ENCODE measurements at regions not wholly inside any gene's neighbourhood (a gene's known extent, or its start where the extent isn't known, plus 50 kb on each side); places are given as distances from the start of the nearest gene placed in this dataset.

DNA sequence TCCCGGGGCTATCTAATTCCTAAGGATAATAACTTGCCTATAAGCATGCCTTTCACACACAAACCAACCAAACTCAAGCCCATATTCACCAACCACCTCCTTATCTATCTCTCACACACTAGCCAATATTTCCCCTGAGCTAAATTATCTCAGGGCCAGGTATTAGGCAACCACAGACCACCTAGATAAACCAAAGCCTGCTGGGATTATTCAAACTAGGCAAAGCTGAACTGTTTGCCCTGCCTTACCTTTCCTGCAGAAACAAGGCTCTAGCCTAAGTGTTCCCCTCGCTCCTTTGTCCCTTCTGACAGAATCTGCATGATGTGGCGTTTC is 114.7 kb upstream of the EEA1 start:
- H4K20me1 ChIP-seq (ENCODE audit: insufficient read depth, low read length): no peaks in the 10 kb centered on the region
- no peak overlapping the region for H2AFZ ChIP-seq (ENCODE audit: low read length)
- TF ChIP-seq CTCF (IDR thresholded peaks at IDR 0.05; ENCODE audit: extremely low read depth, low read depth, low read length): no peak
- H3K27me3 ChIP-seq (ENCODE audit: insufficient read depth, low read length): no peaks in the 10 kb centered on the region
- H3K9me3 ChIP-seq (ENCODE audit: low read depth, low read length): no peaks in the 10 kb centered on the region
- no peaks in the 10 kb centered on the region for H3K79me2 ChIP-seq (ENCODE audit: insufficient read depth, low read length)
- no peak overlapping the region for H3K27ac ChIP-seq (ENCODE audit: low read depth, low read length)
- no peak for DNase-seq (ENCODE audit: insufficient read length, low spot score, missing footprints)
- no peaks in the 10 kb centered on the region for H3K4me1 ChIP-seq (ENCODE audit: insufficient read depth, low read length)
- no peak overlapping the region for H3K4me2 ChIP-seq (ENCODE audit: insufficient read depth, low read length)
- no peaks in the 10 kb centered on the region for H3K36me3 ChIP-seq (ENCODE audit: insufficient read depth, low read length)
- no peak overlapping the region for H3K4me3 ChIP-seq (ENCODE audit: insufficient read depth, low read length)

DNA sequence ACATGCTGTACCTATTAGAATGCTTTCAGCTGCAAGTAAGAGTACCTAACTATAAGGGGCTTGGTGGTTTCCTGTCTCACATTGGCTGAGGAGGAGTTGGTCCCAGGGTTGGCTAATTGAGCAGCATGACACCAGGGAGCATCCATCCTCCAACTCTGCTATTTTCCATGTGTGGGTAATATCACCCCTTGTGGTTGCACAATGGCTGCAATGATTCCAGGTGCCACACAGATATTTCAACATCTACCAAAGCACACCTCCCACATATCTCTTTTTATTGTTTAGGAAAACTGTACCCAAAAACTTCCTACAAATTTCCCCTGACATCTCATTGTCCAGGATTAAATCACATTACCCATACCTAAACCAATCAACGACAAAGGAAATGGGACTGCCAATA is 118.0 kb upstream of the EEA1 start:
- no peak overlapping the region for H2AFZ ChIP-seq (ENCODE audit: low read length)
- no peak for TF ChIP-seq CTCF (IDR thresholded peaks at IDR 0.05; ENCODE audit: extremely low read depth, low read depth, low read length)
- H3K27ac ChIP-seq (ENCODE audit: low read depth, low read length): no peak overlapping the region
- no peaks in the 10 kb centered on the region for H3K9me3 ChIP-seq (ENCODE audit: low read depth, low read length)
- no peak for DNase-seq (ENCODE audit: insufficient read length, low spot score, missing footprints)
- H3K79me2 ChIP-seq (ENCODE audit: insufficient read depth, low read length): no peaks in the 10 kb centered on the region
- H3K4me3 ChIP-seq (ENCODE audit: insufficient read depth, low read length): no peak overlapping the region
- H3K36me3 ChIP-seq (ENCODE audit: insufficient read depth, low read length): no peaks in the 10 kb centered on the region
- H3K4me1 ChIP-seq (ENCODE audit: insufficient read depth, low read length): peaks cover 6% of the 10 kb centered on the region
- no peaks in the 10 kb centered on the region for H4K20me1 ChIP-seq (ENCODE audit: insufficient read depth, low read length)
- H3K27me3 ChIP-seq (ENCODE audit: insufficient read depth, low read length): no peaks in the 10 kb centered on the region
- no peak overlapping the region for H3K4me2 ChIP-seq (ENCODE audit: insufficient read depth, low read length)

DNA sequence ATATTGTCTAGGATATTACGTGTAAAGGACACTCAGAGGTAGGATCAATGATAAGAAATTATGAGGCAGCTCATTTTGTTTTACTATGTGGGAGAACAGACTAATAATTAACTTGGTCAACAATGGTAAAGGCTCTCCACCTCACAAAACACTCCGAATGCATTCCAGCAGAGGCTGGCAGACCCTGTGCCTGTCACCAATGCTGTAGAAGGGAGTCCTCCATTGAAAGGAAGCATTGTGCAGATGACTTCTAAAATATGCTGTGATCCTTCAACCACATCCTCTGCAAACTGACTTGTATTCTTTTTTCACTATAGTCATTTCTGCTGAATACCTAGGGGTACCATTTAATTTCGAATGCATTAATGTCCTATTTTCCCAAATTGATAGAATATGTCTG is 119.6 kb upstream of the EEA1 start:
- Histone ChIP-seq H3K4me3 (ENCODE audit: insufficient read depth, low read length) (no peak overlapping the region), H3K4me2 (ENCODE audit: insufficient read depth, low read length) (no peak overlapping the region), H3K9me3 (ENCODE audit: low read depth, low read length) (no peaks in the 10 kb centered on the region), H2AFZ (ENCODE audit: low read length) (no peak overlapping the region), H3K27me3 (ENCODE audit: insufficient read depth, low read length) (no peaks in the 10 kb centered on the region), H4K20me1 (ENCODE audit: insufficient read depth, low read length) (no peaks in the 10 kb centered on the region), H3K79me2 (ENCODE audit: insufficient read depth, low read length) (no peaks in the 10 kb centered on the region), H3K27ac (ENCODE audit: low read depth, low read length) (no peak overlapping the region), H3K4me1 (ENCODE audit: insufficient read depth, low read length) (peaks cover 6% of the 10 kb centered on the region), H3K36me3 (ENCODE audit: insufficient read depth, low read length) (no peaks in the 10 kb centered on the region)
- no peak for TF ChIP-seq CTCF (IDR thresholded peaks at IDR 0.05; ENCODE audit: extremely low read depth, low read depth, low read length)
- no peak for DNase-seq (ENCODE audit: insufficient read length, low spot score, missing footprints)

- H3K79me2 ChIP-seq (ENCODE audit: insufficient read depth, low read length): no peaks in the 10 kb centered on the region
- peaks cover 6% of the 10 kb centered on the region for H3K4me1 ChIP-seq (ENCODE audit: insufficient read depth, low read length)
- H3K36me3 ChIP-seq (ENCODE audit: insufficient read depth, low read length): no peaks in the 10 kb centered on the region
- H3K27me3 ChIP-seq (ENCODE audit: insufficient read depth, low read length): peaks cover 2% of the 10 kb centered on the region
- no peak for TF ChIP-seq CTCF (IDR thresholded peaks at IDR 0.05; ENCODE audit: extremely low read depth, low read depth, low read length)
- no peak overlapping the region for H3K27ac ChIP-seq (ENCODE audit: low read depth, low read length)
- no peak overlapping the region for H2AFZ ChIP-seq (ENCODE audit: low read length)
- no peaks in the 10 kb centered on the region for H4K20me1 ChIP-seq (ENCODE audit: insufficient read depth, low read length)
- no peaks in the 10 kb centered on the region for H3K9me3 ChIP-seq (ENCODE audit: low read depth, low read length)
- no peak overlapping the region for H3K4me3 ChIP-seq (ENCODE audit: insufficient read depth, low read length)
- no peak overlapping the region for H3K4me2 ChIP-seq (ENCODE audit: insufficient read depth, low read length)
- peak; percentile 22 for DNase-seq (ENCODE audit: insufficient read length, low spot score, missing footprints)
Measured at GRCh38 chr12:93050026-93050747, 121.1 kb upstream of the EEA1 start.

Measured in osteoblast (primary cell).